ENCODE measurements at regions not wholly inside any gene's neighbourhood (a gene's known extent, or its start where the extent isn't known, plus 50 kb on each side); places are given as distances from the start of the nearest gene placed in this dataset.

DNA sequence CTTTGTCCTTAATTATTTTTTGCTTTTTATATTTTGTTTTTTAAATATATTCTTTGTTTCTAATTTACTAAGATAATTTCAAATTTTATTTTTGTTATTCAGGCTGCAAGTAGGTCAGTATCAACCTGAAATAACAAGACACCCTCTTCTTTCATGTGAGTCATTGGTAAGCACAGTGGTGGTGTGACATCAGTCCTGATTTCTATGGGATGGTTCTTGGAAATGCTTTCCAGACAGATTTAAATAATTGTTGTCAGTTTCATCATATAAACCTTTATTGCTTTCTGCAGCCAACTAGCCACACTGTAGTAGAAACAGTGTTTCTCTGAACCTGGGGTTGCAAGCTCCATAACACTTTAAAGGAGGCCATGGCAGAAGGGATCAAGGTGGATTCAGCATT lies 157.5 kb upstream of the C21orf91 start:
- DNase-seq = no peak

DNA sequence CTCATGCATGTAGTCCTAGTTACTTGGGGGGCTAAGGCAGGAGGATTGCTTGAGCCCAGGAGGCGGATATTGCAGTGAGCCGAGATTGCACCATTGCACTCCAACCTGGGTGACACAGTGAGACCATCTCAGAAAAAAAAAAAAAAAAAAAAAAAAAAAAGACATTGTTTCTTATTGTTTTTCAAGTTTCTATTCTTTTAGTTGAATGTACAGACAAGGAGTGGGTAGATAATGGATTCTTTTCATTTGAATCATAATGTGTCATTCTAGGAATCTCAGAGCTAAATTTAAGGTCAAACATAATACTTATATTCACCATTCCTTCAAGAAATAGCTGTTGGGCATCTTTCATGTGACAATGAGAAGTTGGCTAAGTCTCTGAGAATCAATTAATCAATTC lies 157.0 kb upstream of the C21orf91 start:
- DNase-seq = no peak

DNA sequence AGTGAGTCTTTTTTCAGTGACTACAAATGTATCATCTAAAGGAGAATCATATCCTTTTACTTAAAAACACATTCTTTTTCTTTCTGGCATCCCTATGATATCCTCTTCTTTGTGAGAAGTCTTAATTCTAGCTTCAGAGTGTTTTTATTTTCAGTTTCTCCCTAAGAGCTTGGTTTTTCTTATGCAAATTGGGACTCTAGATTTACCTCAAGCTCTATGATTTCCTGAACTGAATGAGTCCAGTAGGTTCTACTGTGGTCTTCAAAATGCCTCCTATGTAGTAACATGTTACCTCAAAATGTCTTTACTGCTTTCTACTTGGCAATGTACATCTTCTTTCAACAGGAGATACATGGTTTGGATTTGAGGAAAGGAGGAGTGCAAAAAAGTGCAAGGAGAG lies 148.2 kb upstream of the C21orf91 start:
- DNase-seq = no peak

DNA sequence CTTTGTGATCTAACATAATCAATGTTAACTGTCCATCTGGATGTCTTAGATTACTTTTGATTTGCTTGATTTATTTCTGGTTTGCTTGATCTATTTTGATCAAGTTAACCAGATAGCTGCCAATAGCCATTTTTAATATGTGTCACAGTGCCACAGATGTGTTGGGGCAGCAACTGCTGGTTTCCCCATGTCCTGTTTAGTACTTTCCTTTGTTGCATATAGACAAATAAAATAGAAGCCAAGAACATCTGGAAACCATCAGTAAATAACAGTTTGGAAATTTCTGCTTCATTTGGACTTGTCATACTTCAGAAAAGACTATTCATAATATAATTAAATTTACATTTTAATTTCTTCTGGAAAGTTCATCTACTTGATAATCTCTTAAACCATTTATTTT lies 145.6 kb upstream of the C21orf91 start:
- no peak for DNase-seq

DNA sequence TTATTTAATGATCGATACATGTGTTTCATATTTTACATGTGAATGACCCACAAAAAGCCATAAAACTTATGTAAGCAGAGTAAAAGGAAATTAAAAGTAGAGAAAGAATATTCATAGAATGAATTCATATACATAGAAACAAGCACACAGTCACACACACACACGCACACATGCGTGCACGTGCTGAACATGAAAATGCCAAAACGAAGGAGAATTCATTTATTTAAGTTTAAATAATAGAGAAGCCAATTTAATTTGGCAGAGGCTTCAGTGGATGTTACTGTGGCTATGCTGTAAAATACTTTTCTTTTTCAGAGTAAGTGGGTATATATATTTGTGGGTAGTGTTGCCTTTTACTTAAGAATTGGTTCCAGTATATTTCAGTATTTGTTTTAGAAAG lies 145.0 kb upstream of the C21orf91 start:
- DNase-seq = no peak

DNA sequence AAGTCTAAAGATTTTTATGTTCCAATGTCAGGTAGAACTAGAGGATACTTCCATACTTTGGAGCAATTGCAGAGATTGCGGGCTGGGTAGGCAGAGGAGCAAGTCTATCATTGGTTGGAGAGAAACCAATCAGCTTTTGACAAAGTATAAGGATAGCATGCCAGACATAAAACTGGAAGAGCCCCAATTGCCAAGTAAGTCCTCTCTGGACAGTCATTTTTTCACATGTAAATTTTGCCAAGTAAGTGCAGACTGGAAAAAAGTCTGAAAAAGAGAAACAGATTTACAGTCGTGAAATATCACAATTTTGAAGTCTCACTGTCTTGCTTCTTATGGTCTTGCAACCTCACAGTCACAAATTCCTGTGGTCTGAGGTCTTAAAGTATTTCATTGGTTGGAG lies 131.4 kb upstream of the C21orf91 start:
- no peak for DNase-seq

DNA sequence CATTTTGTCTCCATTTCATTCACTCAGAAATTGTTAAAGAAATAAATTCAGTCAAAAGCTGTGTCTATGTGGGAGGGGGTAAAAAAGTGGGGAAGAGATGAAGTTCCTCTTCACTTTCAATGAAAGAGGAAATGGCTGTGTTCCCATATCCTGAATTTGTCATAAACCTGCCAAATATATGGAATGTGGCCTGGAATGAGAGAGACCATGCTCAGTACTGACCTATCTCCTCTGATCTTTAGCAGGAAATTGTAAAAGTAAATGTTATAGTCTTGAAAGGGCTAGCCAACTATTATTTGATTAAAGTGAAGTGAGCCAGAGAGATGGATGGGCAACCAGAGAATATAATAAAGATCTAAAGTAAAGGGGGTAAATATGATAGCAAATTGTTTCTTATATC lies 130.3 kb upstream of the C21orf91 start:
- DNase-seq = no peak

DNA sequence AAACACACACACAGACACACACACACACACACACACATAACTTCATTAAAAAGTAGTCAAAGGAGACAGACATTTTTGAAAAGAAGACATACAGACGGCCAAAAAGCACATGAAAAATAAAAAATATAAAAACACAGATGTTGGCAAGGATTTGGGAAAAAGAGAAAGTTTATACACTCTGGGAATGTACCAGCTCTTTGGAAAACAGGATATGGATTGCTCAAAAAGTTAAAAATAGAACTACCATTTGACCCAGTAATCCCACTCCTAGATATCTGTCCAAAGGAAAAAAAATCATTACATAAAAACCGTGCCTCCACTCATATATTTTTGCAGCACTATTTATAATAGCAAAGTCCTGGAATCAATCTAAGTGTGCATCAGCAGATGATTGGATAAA lies 128.4 kb upstream of the C21orf91 start:
- DNase-seq = no peak

DNA sequence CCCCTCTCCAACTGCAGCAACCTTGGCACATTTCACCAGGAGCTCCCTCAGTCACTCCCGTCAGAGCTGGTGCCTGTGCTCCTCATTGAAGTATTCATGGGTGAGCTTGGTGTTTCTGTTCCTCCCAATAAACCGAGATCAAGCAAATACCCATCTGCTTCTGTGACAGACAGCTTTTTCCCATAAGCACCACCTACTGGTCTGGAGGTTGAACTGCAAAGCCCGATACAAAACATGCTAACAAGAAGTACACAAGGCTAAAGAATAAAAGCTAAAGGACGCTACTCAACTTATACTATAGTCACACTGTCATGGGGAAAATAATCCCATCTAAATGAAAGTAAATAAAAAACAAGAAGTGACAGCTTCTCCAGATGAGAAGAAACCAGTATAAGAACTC lies 111.9 kb upstream of the C21orf91 start:
- peak in 1 of 2 experiments; percentile 31 for DNase-seq

DNA sequence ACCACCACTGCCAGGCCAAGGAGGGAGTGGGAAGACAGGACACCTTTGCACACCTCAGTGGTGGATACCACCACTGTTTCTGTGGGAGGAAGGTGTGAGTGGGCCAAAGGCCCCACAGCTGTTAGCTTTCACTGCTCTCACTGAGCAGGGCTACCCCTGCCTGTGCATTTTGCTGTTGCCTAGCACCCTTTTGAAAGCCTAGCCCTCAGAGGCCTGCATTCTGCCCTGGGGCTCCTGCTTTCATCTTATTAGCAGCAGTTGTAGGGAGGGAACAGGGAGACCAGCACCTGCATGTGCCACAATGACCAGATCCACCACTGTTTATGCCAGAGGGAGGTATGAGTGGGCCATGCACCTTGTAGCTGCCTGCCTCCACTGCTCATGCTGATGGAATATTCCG lies 110.9 kb upstream of the C21orf91 start:
- no peak for DNase-seq

DNA sequence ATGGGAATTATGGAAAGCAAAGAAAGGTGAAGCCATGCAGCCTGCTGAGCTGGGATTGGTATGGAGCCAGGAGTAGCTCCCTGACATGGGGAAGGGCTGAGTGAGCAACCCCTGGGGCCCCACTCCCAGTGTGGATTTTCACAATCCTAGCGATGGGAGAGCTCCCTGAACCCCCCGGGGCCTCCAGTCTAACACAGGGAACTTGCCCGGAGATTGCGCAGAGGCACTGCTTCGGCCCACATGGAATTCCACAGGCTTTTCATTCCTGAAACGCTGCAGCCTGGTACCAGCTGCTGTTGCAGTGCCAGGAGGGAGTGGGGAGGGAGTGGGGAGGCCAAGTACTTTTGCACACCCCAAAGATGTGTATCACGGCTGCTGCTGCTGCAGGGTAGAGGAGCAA lies 110.4 kb upstream of the C21orf91 start:
- DNase-seq = no peak

DNA sequence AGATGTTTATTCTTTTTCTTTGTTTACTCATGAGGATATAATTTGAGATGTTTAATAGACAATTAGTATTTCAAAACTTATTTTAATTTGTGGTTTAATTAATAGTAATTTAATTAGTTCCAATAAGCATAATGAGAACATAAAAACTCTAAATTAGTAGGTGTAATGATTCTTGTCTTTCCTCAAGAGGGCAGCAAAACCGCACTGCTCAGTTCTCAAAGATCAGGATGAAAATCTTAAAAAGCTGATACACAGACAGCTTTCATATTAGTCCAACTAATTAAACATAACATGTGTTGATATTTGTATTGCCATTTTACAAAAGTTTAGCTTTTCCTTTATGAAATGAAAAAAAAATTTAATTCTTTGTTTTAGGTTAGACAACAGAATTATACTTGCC lies 106.7 kb upstream of the C21orf91 start:
- no peak for DNase-seq

DNA sequence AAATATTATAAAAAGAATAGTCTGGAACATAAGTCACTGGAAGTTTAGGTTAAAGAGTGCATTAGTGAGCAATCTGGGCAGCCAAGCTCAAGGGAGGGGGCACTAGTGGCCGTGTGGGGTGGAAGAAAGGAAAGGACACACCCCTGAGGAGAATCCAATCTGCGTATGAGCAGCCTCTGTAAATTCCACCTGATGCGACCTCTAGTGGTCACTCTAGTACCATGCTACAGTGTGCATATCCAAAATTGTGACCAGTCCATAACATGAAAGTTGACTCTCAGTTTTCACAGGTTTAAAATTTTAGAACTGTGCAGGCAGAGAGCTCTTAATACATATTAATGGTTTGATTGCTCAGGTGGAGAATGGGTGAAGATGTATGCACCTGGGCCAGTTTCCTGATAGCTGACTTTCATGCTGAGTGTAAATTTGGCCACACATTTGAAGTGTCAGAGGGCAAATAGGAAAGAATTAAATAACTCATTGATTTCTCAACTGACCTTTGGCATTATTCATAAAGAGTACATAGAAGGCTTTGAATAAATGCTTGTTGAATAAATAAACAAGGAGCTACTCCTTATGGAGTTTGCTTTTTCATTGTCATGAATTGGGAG lies 105.9 kb upstream of the C21orf91 start:
- DNase-seq = peak; percentile 42 to 48

DNA sequence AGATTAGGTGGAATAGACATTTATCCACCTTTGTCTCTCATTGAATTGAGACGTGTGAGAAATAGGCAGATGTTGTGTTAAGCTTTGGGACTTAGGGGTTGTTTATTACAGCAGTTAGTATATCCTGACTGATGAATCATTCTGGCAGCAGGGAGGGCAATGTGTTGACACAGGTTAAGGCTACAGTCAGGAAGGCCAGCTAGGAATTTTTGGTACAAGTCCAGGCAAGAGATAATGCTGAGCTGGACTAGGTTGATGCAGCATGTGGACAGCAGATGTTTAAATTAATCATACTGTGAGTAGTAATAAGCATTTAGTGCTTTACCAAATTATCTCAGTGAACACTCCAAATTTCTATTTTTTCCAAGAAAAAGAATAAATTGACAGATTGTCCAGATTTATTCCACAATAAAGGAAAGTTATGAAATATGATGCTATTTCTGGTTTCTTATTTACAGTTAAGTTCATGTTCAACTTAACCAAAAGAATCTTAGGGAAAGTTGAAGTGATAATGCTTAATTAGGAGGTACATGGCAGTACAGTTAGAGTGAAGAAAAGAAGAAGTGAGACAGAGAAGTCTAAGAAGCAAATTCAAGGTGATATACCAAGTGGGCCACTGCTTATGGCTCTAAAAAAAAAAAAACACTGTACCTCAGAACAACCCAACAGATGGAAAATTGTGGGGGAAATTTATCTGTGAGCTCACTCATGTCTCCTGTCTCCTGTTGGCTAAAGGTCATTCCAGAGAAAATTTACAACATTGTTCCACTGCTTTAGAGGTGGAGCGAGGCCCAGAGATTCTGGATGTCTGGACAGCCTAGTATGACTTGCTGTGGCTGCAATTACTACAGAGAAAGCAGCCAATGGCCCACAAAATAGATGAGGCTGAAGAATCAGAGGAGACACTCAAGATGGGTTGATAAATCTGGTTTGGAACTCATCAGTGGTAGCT lies 102.7 kb upstream of the C21orf91 start:
- no peak for DNase-seq

DNA sequence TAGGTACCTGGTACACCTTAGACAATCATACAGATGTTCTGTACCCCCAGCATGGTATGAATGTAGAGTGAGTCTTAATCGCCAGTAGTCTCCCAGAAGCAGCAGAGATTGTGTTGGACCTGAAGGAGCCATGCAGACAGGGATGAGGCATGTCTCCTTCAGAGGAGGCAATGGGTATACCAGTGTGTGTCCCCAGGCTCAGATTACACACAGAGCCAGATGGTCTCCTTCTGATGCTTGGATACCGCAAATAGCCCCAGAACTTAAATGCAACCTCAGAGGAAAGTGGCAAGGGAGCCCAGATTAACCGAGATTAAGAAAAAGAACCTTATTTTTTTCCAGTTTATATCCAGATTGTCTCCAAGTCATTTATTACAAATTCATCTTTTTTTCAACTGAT lies 96.8 kb upstream of the C21orf91 start:
- DNase-seq = no peak

DNA sequence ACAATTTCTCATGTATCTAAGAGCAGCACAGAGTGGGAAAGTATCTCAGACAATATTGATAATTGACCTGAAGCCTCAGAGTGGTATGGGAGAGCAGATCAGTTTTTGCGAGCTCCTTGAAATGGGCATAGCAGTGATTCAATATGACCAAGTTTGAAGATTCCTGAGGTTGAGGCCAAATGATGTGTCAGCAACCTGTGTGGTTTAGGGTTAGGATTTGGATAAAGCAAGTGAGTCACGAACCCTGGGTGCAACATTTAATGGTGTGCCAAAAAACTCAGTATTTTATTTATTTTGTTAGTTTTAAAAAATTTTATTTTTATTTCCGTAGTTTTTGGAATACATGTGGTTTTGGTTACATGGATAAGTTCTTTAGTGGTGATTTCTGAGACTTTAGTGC lies 92.5 kb upstream of the C21orf91 start:
- no peak for DNase-seq

DNA sequence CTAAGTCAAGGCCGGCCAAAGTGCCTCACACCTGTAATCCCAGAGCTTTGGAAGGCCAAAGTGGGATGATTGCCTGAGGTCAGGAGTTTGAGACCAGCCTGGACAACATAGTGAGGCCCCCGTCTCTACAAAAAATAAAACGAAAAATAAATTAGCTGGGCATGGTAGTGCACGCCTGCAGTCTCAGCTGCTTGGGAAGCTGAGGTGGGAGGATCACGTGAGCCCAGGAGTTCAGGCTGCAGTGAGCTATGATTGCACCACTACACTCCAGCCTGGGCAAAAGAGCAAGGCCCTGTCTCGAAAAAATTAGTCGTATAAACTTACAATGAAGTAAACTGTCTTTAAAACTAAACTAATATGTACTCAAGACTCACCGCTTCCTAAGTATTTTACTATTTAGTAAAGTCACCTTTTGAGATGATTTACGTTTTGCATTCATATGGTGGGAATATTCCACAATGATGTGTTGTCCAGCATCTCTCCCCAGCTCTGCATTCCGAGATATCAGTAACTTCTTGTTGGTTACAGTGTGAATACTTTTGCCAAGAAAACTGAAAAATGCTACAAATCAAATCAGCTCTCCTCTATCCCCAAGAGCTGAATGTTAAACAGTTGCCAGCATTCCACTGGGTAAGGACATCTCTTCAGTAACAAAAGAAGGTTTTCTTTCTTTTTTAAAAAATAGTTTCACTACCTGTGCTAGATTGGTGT lies 84.9 kb upstream of the C21orf91 start:
- no peak for DNase-seq

DNA sequence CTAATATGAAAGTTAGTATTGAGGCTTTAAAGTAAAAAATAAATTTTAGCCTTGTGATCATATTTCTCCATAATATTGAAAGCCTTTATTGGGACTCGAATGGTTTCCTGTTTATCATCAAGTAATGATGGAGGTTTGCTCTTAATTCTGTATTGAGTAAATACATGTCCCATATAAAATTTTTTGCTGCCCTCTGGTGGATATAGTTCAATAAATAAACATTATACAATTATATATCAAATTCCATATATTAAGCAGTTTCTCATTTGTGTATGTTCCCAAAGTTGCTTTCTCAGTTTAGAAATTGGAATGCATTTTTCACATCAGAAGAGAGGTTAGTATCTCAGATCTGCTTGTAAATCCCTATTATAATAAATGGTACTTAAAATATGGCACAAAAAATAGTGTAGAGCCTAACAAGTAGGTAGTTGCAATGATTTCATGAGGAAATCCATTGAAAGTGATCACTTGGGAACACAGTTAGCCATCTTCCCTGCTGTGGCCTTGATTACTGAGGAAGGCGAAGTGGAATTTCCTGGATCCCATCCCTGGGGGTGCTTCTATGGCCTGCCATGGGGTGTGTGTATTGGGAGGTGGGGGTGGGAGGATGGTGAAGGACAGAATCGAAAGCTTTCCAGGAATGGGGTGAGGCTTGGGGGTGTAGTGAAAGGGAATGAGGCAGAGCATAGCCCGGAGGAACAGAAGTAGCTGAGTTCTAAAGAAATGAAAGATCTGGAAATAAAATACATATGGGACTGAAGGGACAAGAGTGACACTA lies 84.1 kb upstream of the C21orf91 start:
- DNase-seq = no peak

DNA sequence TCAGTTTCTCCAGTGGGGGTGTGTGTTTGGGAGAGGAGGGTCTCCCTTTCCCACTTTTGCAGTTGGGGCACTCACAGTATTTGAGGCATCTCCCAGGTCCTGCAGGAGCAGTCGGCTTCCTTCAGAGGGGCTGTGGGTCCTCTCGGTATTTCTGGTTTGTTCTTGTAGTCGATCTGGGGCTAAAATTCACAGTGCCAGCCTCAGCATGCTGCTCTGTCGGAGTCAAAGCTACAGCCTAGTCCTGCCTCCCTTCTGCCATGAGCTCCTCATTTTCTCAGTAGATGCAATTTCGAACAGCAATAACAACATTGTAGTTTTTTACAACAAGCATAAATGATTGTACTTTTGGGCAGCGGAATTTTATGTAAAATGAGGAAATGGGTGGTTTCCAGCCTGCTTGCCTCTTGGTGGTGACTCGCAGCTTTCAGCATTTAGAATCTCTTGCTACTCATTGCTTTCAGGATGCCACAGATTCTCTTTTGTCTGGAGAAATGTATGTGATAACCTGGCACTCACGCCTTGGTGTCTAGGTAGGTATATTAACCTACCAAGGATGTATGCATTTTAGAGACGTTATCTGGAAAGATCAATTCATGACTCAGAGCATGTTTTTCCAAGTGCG lies 82.4 kb upstream of the C21orf91 start:
- DNase-seq = no peak

DNA sequence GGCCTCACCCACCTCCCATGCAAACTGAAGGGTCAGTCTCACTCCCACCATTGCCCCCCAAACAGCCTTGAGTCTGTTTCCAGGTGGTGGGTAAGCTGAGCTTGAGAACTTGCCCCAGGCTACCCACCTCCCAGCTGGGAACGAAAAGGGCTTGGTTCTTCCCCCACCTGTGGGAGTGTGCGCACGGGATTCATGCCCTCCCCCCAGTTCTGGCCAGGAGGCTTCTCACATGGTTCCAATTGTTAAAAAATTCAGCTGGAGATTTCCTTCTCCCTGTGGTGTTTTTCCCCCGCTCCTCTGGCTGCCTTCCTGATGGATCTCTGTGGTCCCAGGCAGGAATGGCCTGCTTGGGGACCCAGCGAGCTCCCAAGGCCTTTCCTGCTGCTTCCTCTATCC lies 81.8 kb upstream of the C21orf91 start:
- DNase-seq = no peak

DNA sequence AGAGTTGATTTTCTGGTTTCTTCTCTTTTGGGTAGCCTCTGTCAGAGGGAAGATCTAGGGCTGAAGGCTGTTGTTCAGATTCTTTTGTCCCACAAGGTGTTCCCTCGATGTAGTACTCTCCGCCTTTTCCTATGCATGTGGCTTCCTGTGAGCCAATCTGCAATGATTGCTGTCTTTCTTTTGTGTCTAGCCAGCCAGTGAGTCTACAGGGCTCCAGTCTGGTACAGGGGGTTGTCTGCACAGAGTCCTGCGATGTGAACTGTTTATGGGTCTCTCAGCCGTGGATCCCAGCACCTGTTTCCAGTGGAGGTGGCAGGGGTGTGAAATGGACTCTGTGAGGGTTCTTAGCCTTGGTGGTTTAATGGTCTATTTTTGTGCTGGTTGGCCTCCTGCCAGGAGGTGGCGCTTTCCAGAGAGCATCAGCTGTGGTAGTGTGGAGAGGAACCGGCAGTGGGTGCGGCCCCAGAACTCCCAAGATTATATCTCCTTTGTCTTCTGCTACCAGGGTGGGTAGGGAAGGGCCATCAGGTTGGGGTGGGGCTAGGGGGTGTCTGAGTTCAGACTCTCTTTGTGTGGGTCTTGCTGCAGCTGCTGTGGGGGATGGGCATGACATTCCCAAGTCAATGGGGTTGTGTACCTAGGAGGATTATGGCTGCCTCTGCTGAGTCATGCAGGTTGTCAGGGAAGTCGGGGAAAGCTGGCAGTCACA lies 81.3 kb upstream of the C21orf91 start:
- peak in 1 of 2 experiments; percentile 22 for DNase-seq

DNA sequence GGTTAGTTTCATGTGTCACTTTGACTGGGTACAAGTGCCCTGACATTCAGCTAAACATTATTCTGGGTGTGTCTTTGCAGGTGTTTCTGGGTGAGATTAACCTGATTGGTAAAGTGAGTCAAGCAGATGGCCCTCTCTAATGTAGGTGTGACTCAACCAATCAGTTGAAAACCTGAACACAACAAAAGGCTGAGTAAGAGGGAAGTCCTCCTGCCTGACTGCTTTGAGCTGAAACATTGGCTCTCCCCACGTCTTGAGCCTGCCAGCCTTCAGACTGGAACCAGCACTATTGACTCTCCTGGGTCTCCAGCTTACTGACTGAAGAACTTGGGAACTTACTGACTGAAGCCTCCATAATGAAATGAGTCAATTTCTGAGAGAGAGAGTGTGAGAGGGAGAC lies 70.0 kb upstream of the C21orf91 start:
- DNase-seq = no peak
